Lower lobe of right lung (tissue), 2 donors: ENCODE measurements at regions not wholly inside any gene's neighbourhood (a gene's known extent, or its start where the extent isn't known, plus 50 kb on each side); places are given as distances from the start of the nearest gene placed in this dataset.
"Not testable (repeated sequence)": the region's sequence is repeated elsewhere in the genome, so short reads cannot be mapped to it uniquely, and the experiment has no call there.

Experiments
- ATAC-seq, 2 donors: fragments of 200-7000 bp; cut with Tn5 transposase; one replicate each; pipeline ENCODE4 v1.9.1; 2020 to 2022; ENCODE audit warnings: mild to moderate bottlenecking in 2 of 2, moderate library complexity in 2 of 2
- DNase-seq: peaks from one replicate; pipeline ENCODE4 v3.0.0-alpha.2; 2020
- H3K27ac ChIP-seq: fragments of 200-600 bp; one replicate; pipeline ENCODE4 v1.8.0; 2022
- H3K27me3 ChIP-seq: fragments of 200-600 bp; one replicate; pipeline ENCODE4 v1.8.0; 2022; ENCODE audit warnings: low read depth
- H3K36me3 ChIP-seq: fragments of 200-600 bp; one replicate; pipeline ENCODE4 v1.8.0; 2022; ENCODE audit warnings: mild to moderate bottlenecking
- H3K4me1 ChIP-seq: fragments of 200-600 bp; one replicate; pipeline ENCODE4 v1.8.0; 2022
- H3K4me3 ChIP-seq: fragments of 200-600 bp; one replicate; pipeline ENCODE4 v1.8.0; 2022; ENCODE audit warnings: mild to moderate bottlenecking
- H3K9me3 ChIP-seq: fragments of 200-600 bp; one replicate; pipeline ENCODE4 v1.8.0; 2022
- CTCF ChIP-seq: fragments of 200-600 bp; IDR thresholded peaks from one replicate; pipeline ENCODE4 v1.8.0; 2022; ENCODE audit warnings: antibody characterized with exemption, mild to moderate bottlenecking
- intact Hi-C: fragments of 100-400 bp; cut with DNase I; formaldehyde crosslinking; loops from one replicate; pipeline ENCODE4 v1.11.0; 2022
- donor health status: DM: no; HTN: yes; CAD: no; lungs with severe emphysema.

- no peaks in the 10 kb centered on the region for H3K36me3 ChIP-seq
- H3K4me3 ChIP-seq = no peak overlapping the region
- ATAC-seq = no peak
- TF ChIP-seq CTCF = no peak
- no peaks in the 10 kb centered on the region for H3K27me3 ChIP-seq
- H3K4me1 ChIP-seq = no peaks in the 10 kb centered on the region
- H3K9me3 ChIP-seq = no peaks in the 10 kb centered on the region
- DNase-seq = no peak
- intact Hi-C loops = no loop called here
- H3K27ac ChIP-seq = no peak overlapping the region
Observed at GRCh38 chr3:73187328-73187727, 125.9 kb downstream of the EBLN2 start.

GRCh38 chr3:73188707-73189106 is 127.2 kb downstream of the EBLN2 start:
- no peak for DNase-seq
- H3K27me3 ChIP-seq = no peaks in the 10 kb centered on the region
- no peak overlapping the region for H3K4me3 ChIP-seq
- TF ChIP-seq CTCF = no peak
- no peaks in the 10 kb centered on the region for H3K4me1 ChIP-seq
- no peaks in the 10 kb centered on the region for H3K36me3 ChIP-seq
- no peak for ATAC-seq
- intact Hi-C loops = no loop called here
- no peak overlapping the region for H3K27ac ChIP-seq
- no peaks in the 10 kb centered on the region for H3K9me3 ChIP-seq

GRCh38 chr3:73192036-73192738 is 130.7 kb downstream of the EBLN2 start:
- H3K36me3 ChIP-seq = no peaks in the 10 kb centered on the region
- H3K4me1 ChIP-seq = no peaks in the 10 kb centered on the region
- H3K9me3 ChIP-seq = no peaks in the 10 kb centered on the region
- no peak for TF ChIP-seq CTCF
- no peak for ATAC-seq
- intact Hi-C loops = no loop called here
- H3K4me3 ChIP-seq = no peak overlapping the region
- no peak for DNase-seq
- H3K27ac ChIP-seq = no peak overlapping the region
- no peaks in the 10 kb centered on the region for H3K27me3 ChIP-seq

GRCh38 chr3:73193943-73194342 is 132.5 kb downstream of the EBLN2 start:
- DNase-seq, H3K9me3 ChIP-seq, H3K27ac ChIP-seq, H3K27me3 ChIP-seq, intact Hi-C loops, H3K4me3 ChIP-seq, H3K36me3 ChIP-seq, ATAC-seq, H3K4me1 ChIP-seq: not testable (repeated sequence)

- H3K4me1 ChIP-seq = no peaks in the 10 kb centered on the region
- H3K36me3 ChIP-seq = no peaks in the 10 kb centered on the region
- ATAC-seq = no peak
- intact Hi-C loops = no loop called here
- no peak for TF ChIP-seq CTCF
- no peaks in the 10 kb centered on the region for H3K27me3 ChIP-seq
- no peak overlapping the region for H3K27ac ChIP-seq
- H3K9me3 ChIP-seq = no peaks in the 10 kb centered on the region
- no peak overlapping the region for H3K4me3 ChIP-seq
- DNase-seq = no peak
Observed at GRCh38 chr3:73197187-73197586, 135.7 kb downstream of the EBLN2 start.

GRCh38 chr3:73203101-73203500 is 141.6 kb downstream of the EBLN2 start:
- Histone ChIP-seq H3K27me3 (no peaks in the 10 kb centered on the region), H3K36me3 (no peaks in the 10 kb centered on the region), H3K4me1 (no peaks in the 10 kb centered on the region), H3K9me3 (no peaks in the 10 kb centered on the region), H3K4me3 (no peak overlapping the region), H3K27ac (no peak overlapping the region)
- ATAC-seq (no peak), DNase-seq (no peak)
- intact Hi-C loops = no loop called here
- no peak for TF ChIP-seq CTCF
